OCI-LY1 (cell line): ENCODE measurements at regions not wholly inside any gene's neighbourhood (a gene's known extent, or its start where the extent isn't known, plus 50 kb on each side); places are given as distances from the start of the nearest gene placed in this dataset.
"Not testable (repeated sequence)": the region's sequence is repeated elsewhere in the genome, so short reads cannot be mapped to it uniquely, and the experiment has no call there.

Experiments used
- CTCF ChIP-seq: fragments of 200-600 bp; sonication (generic), shearing (Covaris generic); IDR thresholded peaks from 2 replicates; pipeline ENCODE4 v1.5.1; 2017; ENCODE audit warnings: mild to moderate bottlenecking, antibody characterized with exemption, low read length, moderate library complexity, mixed read lengths
- EZH2 ChIP-seq: fragments of 200-600 bp; sonication (generic), shearing (Covaris generic); IDR thresholded peaks from 2 replicates; pipeline ENCODE4 v1.8.0; 2017; ENCODE audit warnings: borderline replicate concordance, mixed run types, mild to moderate bottlenecking, antibody characterized with exemption, low read length, moderate library complexity, mixed read lengths

GRCh38 chr16:29218649-29219048 is 187.9 kb downstream of the NPIPB11 start:
- TF ChIP-seq CTCF, EZH2: not testable (repeated sequence)
